Muscle of leg (tissue), 3 donors: ENCODE measurements at regions not wholly inside any gene's neighbourhood (a gene's known extent, or its start where the extent isn't known, plus 50 kb on each side); places are given as distances from the start of the nearest gene placed in this dataset.
A peak's percentile ranks its signal among the peaks of the same experiment; 100 is the strongest.

Source experiments
- DNase-seq: peaks from one replicate; pipeline ENCODE4 v3.0.0; 2013
- H3K27ac ChIP-seq: one replicate; pipeline ENCODE4 v1.5.1; 2013; ENCODE audit warnings: mild to moderate bottlenecking, low read length, control low read depth
- H3K27me3 ChIP-seq: one replicate; pipeline ENCODE4 v1.6.1; 2013; ENCODE audit warnings: low read length; ENCODE audit not compliant: control insufficient read depth, insufficient read depth
- H3K36me3 ChIP-seq: one replicate; pipeline ENCODE4 v1.6.1; 2013; ENCODE audit warnings: low read length; ENCODE audit not compliant: control insufficient read depth, insufficient read depth
- H3K4me1 ChIP-seq: one replicate; pipeline ENCODE4 v1.6.1; 2013; ENCODE audit warnings: low read length; ENCODE audit not compliant: control insufficient read depth, insufficient read depth
- H3K4me3 ChIP-seq: one replicate; pipeline ENCODE4 v1.5.1; 2013; ENCODE audit warnings: low read length, control low read depth
- H3K9me3 ChIP-seq: replicated peaks from 2 replicates; pipeline ENCODE4 v1.6.1; 2013; ENCODE audit warnings: low read depth, low read length; ENCODE audit not compliant: control insufficient read depth
- WGBS: methylation state at CpG from one replicate; pipeline ENCODE4 v1.1.5; 2013; ENCODE audit warnings: missing lambda C conversion rate; ENCODE audit not compliant: insufficient coverage; 5-methylcytosine and 5-hydroxymethylcytosine counted together

DNA sequence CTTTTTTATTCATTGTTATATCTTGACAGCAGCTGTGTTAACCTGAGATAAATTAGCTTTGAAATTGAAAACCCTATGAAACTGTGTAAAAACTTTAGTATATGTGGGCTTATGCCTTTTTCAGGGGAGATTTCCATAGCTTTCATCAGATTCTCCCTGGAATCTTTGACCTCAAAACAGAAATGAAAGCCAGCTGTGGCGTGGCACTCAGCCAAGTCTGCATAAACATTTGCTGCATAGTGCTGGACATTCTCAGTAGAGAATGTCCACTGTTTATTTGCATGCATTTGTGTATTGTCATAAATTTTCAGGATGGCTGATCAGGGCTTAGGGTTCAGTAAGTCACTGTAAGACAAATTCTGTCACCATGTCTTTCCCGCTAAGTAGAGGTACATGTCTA, 115.3 kb upstream of the NAP1L1 start:
- Histone ChIP-seq H3K27me3 (no peaks in the 10 kb centered on the region), H3K9me3 (peaks cover 13% of the 10 kb centered on the region), H3K27ac (no peak overlapping the region), H3K4me3 (no peak overlapping the region), H3K36me3 (no peaks in the 10 kb centered on the region), H3K4me1 (no peaks in the 10 kb centered on the region)
- no CpG with 5 or more reads among the region's 2 CpGs for WGBS
- DNase-seq = peak; percentile 14

GRCh38 chr12:76198839-76199238, 114.4 kb upstream of the NAP1L1 start:
- no peak overlapping the region for H3K27ac ChIP-seq
- peaks cover 13% of the 10 kb centered on the region for H3K9me3 ChIP-seq
- no peaks in the 10 kb centered on the region for H3K4me1 ChIP-seq
- no peak for DNase-seq
- no peaks in the 10 kb centered on the region for H3K36me3 ChIP-seq
- WGBS = no CpG with 5 or more reads among the region's 1 CpG
- H3K4me3 ChIP-seq = no peak overlapping the region
- no peaks in the 10 kb centered on the region for H3K27me3 ChIP-seq

DNA sequence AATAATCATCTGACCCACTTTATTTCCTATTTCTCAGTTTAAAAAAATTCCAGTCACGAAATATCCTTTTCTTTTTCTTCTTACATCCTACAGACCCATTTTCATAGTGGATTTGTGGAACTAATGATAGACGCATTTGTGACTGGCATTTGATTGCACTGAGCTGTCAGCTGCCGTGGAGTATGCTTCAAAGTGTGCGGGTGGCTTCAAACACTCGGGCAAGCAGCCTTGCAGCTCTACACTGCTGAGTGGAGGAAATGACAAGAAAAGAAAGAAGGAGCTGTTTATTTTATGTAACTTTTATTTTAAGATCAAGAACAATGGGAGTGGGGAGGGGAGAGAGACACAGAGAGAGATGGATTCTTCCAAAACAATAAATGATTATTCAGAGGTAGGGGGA, 112.8 kb upstream of the NAP1L1 start:
- WGBS = 80% methylated on average over 2 of the region's 5 CpGs
- H3K27me3 ChIP-seq = no peaks in the 10 kb centered on the region

DNA sequence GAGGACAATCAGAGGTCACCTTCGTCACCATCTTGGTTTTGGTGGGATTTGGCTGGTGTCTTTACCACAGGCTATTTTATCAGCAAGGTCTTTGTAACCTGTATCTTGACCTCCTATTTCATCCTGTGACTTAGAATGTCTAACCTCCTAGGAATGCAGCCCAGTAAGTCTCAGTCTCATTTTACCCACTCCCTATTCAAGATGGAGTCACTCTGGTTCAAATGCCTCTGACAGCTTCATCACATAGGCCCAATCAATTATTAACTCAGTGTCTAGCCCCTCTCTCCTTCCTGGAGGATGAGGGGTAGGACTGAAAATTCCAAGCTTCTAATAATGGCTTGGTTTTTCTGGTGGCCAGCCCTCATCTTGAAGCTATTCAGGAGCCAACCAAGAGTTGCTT, 111.4 kb upstream of the NAP1L1 start:
- no CpG with 5 or more reads among the region's 1 CpG for WGBS
- no peaks in the 10 kb centered on the region for H3K4me1 ChIP-seq

More for the DNA sequence above, 112.8 kb upstream of the NAP1L1 start:
- DNase-seq = no peak
- H3K36me3 ChIP-seq = no peaks in the 10 kb centered on the region
- H3K4me3 ChIP-seq = no peak overlapping the region
- H3K27ac ChIP-seq = no peak overlapping the region
- peaks cover 13% of the 10 kb centered on the region for H3K9me3 ChIP-seq
- no peaks in the 10 kb centered on the region for H3K4me1 ChIP-seq

GRCh38 chr12:76194724-76195123, 110.2 kb upstream of the NAP1L1 start:
- no peak overlapping the region for H3K4me3 ChIP-seq
- no peak overlapping the region for H3K27ac ChIP-seq
- no peaks in the 10 kb centered on the region for H3K27me3 ChIP-seq
- no peak for DNase-seq
- H3K36me3 ChIP-seq = no peaks in the 10 kb centered on the region
- peaks cover 13% of the 10 kb centered on the region for H3K9me3 ChIP-seq
- no peaks in the 10 kb centered on the region for H3K4me1 ChIP-seq

More for the DNA sequence above, 111.4 kb upstream of the NAP1L1 start:
- Histone ChIP-seq H3K9me3 (peaks cover 13% of the 10 kb centered on the region), H3K27me3 (no peaks in the 10 kb centered on the region), H3K4me3 (no peak overlapping the region), H3K27ac (no peak overlapping the region), H3K36me3 (no peaks in the 10 kb centered on the region)
- no peak for DNase-seq

DNA sequence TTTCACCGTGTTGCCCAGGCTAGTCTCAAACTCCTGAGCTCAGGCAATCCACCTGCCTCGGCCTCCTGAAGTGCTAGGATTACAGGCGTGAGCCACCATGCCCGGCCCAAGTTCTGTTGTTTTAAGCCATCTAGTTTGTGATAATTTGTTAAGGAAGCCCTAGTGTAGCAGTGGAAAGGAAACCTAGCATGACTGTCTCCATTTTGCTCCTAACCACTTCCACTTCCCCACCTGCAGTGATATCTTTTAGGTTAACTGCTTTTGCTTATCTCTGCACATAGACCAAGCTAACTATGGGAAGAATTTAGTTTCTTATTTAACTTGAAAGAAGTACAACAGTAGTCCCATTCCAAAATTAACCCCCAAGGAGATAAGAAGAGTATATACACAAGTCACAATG, 109.5 kb upstream of the NAP1L1 start:
- H3K36me3 ChIP-seq = no peaks in the 10 kb centered on the region
- no peak for DNase-seq
- H3K27ac ChIP-seq = no peak overlapping the region
- WGBS = 90% methylated on average over 2 of the region's 4 CpGs
- no peak overlapping the region for H3K4me3 ChIP-seq
- H3K4me1 ChIP-seq = no peaks in the 10 kb centered on the region
- no peaks in the 10 kb centered on the region for H3K27me3 ChIP-seq
- H3K9me3 ChIP-seq = peaks cover 10% of the 10 kb centered on the region

GRCh38 chr12:76192416-76192815, 107.9 kb upstream of the NAP1L1 start:
- no peak overlapping the region for H3K27ac ChIP-seq
- H3K4me3 ChIP-seq = no peak overlapping the region
- no peaks in the 10 kb centered on the region for H3K27me3 ChIP-seq
- H3K9me3 ChIP-seq = no peaks in the 10 kb centered on the region
- no peaks in the 10 kb centered on the region for H3K4me1 ChIP-seq
- H3K36me3 ChIP-seq = no peaks in the 10 kb centered on the region
- WGBS = 69% methylated on average over 2 of the region's 4 CpGs
- DNase-seq = no peak

DNA sequence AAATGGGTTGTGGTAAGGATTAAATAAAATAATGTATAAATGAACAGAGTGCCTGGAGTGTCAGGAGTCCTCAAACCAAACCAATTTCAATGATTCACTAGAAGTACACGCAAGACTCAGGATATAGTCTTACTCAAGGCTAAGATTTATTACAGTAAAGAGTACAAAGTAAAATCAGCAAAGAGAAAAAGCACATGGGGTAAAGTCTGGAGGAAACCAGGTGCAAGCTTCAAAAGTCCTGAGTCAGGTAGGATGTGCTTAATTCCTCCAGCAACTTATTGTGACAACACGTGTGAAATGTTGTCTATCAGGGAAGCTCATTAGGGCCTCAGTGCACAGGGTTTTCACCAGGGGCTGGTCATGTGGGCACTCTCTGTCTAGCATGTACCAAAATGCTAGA, 105.8 kb upstream of the NAP1L1 start:
- Histone ChIP-seq H3K27me3 (no peaks in the 10 kb centered on the region), H3K9me3 (no peaks in the 10 kb centered on the region), H3K4me3 (no peak overlapping the region), H3K4me1 (no peaks in the 10 kb centered on the region), H3K27ac (no peak overlapping the region), H3K36me3 (no peaks in the 10 kb centered on the region)
- WGBS = 43% methylated on average over 1 of the region's 2 CpGs
- DNase-seq = no peak

DNA sequence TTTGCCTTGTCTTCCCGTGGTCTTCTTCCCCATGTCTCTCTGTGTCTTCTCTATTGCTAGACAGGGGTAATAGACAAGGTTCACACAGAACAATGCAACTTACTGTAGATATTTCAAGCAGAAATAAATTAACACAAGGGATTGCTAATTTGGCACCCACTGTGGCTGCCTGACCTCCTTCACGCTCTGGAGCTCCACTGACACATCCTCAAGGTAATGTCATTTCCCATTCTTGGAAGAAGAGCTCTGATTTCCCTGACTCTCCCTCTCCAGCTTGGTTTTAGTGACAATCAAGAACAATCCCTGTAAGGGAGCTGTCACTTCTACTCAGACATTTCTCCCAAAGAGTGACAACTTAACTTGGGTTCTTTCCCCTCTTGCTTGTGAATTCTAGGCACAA, 105.4 kb upstream of the NAP1L1 start:
- 78% methylated on average over 1 of the region's 2 CpGs for WGBS
- Histone ChIP-seq H3K36me3 (no peaks in the 10 kb centered on the region), H3K9me3 (no peaks in the 10 kb centered on the region), H3K4me3 (no peak overlapping the region), H3K4me1 (no peaks in the 10 kb centered on the region), H3K27me3 (no peaks in the 10 kb centered on the region), H3K27ac (no peak overlapping the region)
- DNase-seq = no peak

GRCh38 chr12:76187177-76187576, 102.7 kb upstream of the NAP1L1 start:
- Histone ChIP-seq H3K36me3 (no peaks in the 10 kb centered on the region), H3K27me3 (no peaks in the 10 kb centered on the region), H3K4me3 (no peak overlapping the region), H3K27ac (no peak overlapping the region), H3K4me1 (peaks cover 3% of the 10 kb centered on the region), H3K9me3 (no peaks in the 10 kb centered on the region)
- WGBS = no CpG with 5 or more reads among the region's 1 CpG
- DNase-seq = no peak

DNA sequence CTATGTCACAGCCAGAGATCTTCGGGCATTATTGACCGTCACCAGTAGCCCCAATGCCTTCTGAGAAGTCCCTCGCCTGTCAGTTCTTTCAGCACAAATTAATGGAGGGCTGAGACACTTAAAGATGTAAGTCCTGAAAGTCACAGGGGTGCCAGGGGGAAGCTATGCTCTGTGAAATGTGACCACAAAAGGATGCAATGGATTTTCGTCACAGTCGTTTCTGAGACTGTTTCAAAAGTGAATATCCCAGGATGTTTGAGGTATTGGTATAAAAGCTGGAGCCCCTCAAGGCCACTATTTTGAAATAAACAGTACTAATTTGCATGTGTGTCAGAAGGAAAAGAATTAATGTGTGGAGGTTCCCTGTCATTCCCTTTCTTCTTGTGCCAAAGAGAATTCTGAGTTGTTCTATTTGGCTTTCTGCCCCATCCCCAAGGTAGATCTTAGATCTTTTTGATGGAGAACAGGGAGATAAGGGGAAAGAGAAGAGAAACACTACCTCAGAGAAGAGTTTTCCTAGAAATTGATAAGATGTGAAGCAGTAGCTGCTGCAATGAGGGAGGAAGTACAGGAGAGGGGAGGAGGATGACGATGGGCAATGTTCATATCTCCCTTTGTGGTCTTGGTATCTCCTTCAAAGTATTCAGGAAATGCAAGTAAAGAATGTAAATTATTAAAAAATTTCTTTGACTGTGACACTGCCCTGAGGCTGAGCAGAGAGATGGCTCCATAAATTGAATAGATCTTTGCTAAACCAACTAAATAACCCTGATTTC, 101.8 kb upstream of the NAP1L1 start:
- Histone ChIP-seq H3K27me3 (no peaks in the 10 kb centered on the region), H3K27ac (no peak overlapping the region), H3K36me3 (no peaks in the 10 kb centered on the region), H3K9me3 (no peaks in the 10 kb centered on the region), H3K4me3 (no peak overlapping the region), H3K4me1 (peaks cover 3% of the 10 kb centered on the region)
- WGBS = no CpG with 5 or more reads among the region's 6 CpGs
- no peak for DNase-seq
